ENCODE measurements at regions not wholly inside any gene's neighbourhood (a gene's known extent, or its start where the extent isn't known, plus 50 kb on each side); places are given as distances from the start of the nearest gene placed in this dataset.

DNA sequence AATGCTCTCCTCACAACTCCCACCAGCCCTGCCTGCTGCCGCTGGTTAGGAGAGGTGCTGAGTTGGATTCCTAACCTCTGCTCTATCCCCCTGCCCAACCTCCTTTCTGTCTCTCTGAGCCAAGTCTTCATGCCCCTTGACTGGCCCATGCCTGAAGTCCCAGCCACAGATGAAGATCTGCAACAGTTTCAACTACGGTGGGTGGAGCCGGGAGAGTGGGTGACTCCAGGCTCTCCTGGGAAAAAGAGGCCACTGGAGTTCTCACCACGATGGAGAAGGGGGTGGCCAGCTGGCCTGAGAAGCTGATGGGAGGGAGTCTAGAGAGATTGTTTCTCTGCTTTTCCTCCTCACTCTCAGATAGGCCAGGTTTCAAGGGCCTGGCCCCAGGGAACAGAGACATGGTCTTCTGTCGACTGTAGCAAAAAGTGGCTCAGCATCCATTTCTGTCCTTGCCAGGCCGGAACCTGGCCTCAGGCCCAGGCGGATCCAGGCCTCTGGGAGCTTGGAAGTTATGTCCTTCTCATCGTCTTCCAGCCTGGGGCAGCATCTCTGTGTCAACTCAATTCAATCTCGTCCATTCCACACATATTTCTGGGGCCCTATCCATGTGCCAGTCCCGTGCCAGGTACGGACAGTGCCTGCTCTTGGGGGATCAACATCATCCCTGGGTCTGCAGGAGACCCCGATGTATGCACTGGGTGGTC, 75.3 kb downstream of the INHBB start:
- WGBS, 2 donors = 76 to 85% methylated on average over 11 to 12 of the region's 12 CpGs
- DNase-seq (ENCODE audit: low spot score in 2 of 2) = no peak
- H3K4me1 ChIP-seq = no peaks in the 10 kb centered on the region
- H3K4me3 ChIP-seq = no peak overlapping the region
- no peaks in the 10 kb centered on the region for H3K9me3 ChIP-seq
- H3K36me3 ChIP-seq = no peaks in the 10 kb centered on the region
- H3K27me3 ChIP-seq = peaks cover 0 to 9% of the 10 kb centered on the region in 2 donors
- H3K27ac ChIP-seq = no peak overlapping the region
- TF ChIP-seq EP300 (IDR thresholded peaks at IDR 0.05) = no peak
- TF ChIP-seq POLR2A (IDR thresholded peaks at IDR 0.05) = no peak

DNA sequence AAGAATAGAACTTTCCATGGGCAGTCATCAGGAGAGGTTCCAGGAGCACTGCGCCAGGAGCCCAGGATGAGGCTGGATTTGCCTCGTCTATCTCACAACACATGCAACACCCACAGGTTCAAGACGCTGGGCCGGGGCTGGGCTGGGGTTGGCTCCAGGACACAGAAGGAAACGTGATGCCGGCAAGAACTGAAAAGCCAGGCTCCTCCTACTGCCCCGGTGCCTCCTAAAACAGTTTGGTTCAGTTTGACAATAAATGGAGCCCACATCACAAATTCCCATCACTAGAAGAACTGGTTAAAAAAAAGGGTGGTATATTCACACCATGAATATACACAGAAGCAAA, 75.9 kb downstream of the INHBB start:
- TF ChIP-seq EP300 (IDR thresholded peaks at IDR 0.05) (no peak), POLR2A (IDR thresholded peaks at IDR 0.05) (no peak)
- TF ChIP-seq, protein P1, sequence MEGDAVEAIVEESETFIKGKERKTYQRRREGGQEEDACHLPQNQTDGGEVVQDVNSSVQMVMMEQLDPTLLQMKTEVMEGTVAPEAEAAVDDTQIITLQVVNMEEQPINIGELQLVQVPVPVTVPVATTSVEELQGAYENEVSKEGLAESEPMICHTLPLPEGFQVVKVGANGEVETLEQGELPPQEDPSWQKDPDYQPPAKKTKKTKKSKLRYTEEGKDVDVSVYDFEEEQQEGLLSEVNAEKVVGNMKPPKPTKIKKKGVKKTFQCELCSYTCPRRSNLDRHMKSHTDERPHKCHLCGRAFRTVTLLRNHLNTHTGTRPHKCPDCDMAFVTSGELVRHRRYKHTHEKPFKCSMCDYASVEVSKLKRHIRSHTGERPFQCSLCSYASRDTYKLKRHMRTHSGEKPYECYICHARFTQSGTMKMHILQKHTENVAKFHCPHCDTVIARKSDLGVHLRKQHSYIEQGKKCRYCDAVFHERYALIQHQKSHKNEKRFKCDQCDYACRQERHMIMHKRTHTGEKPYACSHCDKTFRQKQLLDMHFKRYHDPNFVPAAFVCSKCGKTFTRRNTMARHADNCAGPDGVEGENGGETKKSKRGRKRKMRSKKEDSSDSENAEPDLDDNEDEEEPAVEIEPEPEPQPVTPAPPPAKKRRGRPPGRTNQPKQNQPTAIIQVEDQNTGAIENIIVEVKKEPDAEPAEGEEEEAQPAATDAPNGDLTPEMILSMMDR (IDR thresholded peaks at IDR 0.05) = no peak
- no peak for DNase-seq (ENCODE audit: low spot score in 2 of 2)
- H3K9me3 ChIP-seq = no peaks in the 10 kb centered on the region
- H3K36me3 ChIP-seq = no peaks in the 10 kb centered on the region
- no peak overlapping the region for H3K27ac ChIP-seq
- WGBS, 2 donors = 23 to 52% methylated on average over 6 to 7 of the region's 7 CpGs
- H3K27me3 ChIP-seq = peaks cover 0 to 9% of the 10 kb centered on the region in 2 donors
- no peaks in the 10 kb centered on the region for H3K4me1 ChIP-seq
- no peak overlapping the region for H3K4me3 ChIP-seq

DNA sequence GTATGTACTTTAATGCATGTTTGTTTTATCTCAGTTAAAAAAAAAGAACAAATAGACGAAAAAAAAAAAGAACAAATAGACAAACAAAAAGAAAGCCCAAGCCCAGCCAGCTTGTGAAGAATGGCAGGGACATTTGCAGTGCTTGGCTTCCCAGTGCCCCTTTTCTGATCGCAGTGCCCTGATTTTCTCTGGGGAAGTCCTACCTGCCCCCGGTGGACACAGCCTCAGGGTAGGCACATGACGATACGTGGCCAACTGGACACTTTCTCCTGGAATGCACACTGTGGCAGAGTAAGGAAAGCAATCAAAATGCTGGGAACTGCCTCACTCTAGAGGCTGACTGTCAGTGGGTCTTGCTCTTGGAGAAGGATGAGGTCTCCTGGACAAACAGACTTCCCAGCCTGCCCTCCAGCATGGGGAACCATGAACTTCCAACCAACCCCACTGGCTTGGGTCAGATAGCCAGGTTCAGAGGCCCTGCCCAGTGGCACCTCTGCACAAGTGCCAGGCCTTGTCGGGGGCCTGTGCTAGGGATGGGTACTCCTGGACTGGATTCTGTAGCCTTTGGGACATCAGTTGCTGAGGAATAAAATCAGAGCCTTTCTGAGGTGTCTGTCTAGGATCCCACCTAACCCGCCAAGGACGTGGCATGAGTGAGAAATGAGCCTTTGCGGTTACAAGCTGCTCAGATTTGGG, 76.7 kb downstream of the INHBB start:
- H3K27ac ChIP-seq = no peak overlapping the region
- no peaks in the 10 kb centered on the region for H3K36me3 ChIP-seq
- H3K9me3 ChIP-seq = no peaks in the 10 kb centered on the region
- H3K4me3 ChIP-seq = no peak overlapping the region
- no peaks in the 10 kb centered on the region for H3K4me1 ChIP-seq
- DNase-seq (ENCODE audit: low spot score in 2 of 2) = no peak
- peaks cover 0 to 14% of the 10 kb centered on the region in 2 donors for H3K27me3 ChIP-seq
- TF ChIP-seq, protein P1 (IDR thresholded peaks at IDR 0.05) = no peak
- TF ChIP-seq POLR2A (IDR thresholded peaks at IDR 0.05) = no peak
- TF ChIP-seq EP300 (IDR thresholded peaks at IDR 0.05) = no peak
- 85 to 89% methylated on average over 9 of the region's 9 CpGs for WGBS, 2 donors

DNA sequence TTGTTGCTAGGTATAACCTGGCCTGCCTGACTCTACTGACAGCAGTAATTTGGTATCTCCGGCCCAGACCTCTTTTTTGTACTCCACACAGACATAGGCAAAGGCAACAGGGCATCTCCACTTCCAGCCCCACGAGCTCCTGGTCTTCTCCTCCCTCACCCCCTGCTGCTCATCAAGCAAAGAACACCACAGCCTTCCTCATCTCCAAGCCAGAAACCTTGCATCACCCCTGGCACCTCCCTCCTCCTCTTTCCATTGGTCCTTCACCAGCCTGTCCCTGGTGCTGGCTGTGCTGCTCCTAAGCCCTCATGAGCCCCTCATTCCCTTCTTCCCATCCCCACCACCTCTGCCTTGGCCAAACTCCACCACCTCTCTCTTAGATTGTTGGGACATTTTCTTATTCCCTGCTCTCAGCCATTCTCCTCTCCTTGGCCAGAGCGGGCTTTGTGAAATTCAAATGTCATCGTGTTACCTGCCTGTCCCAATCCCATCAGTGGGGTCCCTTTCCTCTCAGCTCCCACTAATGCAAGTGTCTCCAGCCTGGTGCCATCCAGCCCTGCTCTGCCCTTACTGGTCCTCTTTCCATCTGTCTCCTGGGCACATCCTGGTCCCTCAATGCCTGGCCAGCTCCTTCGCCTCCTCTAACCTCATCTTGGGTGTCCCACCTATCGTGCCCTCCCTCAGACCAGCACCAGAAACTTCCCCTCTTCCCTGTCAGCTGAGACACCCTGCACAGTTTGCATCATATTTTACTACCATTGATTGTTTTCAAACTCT, 77.4 kb downstream of the INHBB start:
- 74 to 75% methylated on average over 6 of the region's 6 CpGs for WGBS, 2 donors
- H3K27me3 ChIP-seq = peaks cover 0 to 15% of the 10 kb centered on the region in 2 donors
- no peak overlapping the region for H3K4me3 ChIP-seq
- H3K36me3 ChIP-seq = no peaks in the 10 kb centered on the region
- TF ChIP-seq EP300 (IDR thresholded peaks at IDR 0.05) (no peak), POLR2A (IDR thresholded peaks at IDR 0.05) (no peak)
- TF ChIP-seq, protein P1 (IDR thresholded peaks at IDR 0.05) = no peak
- H3K27ac ChIP-seq = no peak overlapping the region
- DNase-seq (ENCODE audit: low spot score in 2 of 2) = no peak
- no peaks in the 10 kb centered on the region for H3K4me1 ChIP-seq
- no peaks in the 10 kb centered on the region for H3K9me3 ChIP-seq

DNA sequence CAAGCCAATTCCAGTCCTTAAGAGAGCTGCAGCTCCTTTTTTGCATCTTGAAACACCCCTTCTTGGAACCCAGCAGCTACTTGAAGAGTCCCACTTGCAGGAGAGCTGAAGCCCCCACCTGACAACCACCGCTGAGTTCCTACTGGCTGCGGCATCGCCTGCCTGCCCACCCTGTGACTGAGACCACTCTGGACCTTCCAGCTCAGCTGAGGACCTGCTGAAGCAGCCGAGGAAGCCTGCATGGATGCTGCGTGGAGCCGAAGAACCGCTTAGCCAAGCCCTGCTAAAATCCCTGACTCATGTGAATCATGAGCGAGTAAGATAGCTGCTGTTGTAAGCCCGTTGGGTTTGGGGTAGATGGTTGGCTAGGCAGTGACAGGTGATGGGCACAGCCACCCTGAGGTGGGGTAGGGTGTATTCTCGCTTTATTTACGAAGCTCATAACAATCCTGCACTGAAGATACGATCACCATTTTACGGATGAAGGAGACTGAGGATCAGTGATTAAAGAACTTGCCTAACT, 78.4 kb downstream of the INHBB start:
- Histone ChIP-seq H3K4me1 (no peaks in the 10 kb centered on the region), H3K9me3 (no peaks in the 10 kb centered on the region), H3K4me3 (no peak overlapping the region), H3K27me3 (peaks cover 0 to 15% of the 10 kb centered on the region in 2 donors), H3K27ac (no peak overlapping the region), H3K36me3 (no peaks in the 10 kb centered on the region)
- no peak for DNase-seq (ENCODE audit: low spot score in 2 of 2)
- 86 to 93% methylated on average over 13 of the region's 13 CpGs for WGBS, 2 donors
- TF ChIP-seq, protein P1 (IDR thresholded peaks at IDR 0.05) = no peak
- TF ChIP-seq EP300 (IDR thresholded peaks at IDR 0.05) = no peak
- TF ChIP-seq POLR2A (IDR thresholded peaks at IDR 0.05) = no peak
